ENCODE measurements at regions not wholly inside any gene's neighbourhood (a gene's known extent, or its start where the extent isn't known, plus 50 kb on each side); places are given as distances from the start of the nearest gene placed in this dataset.

GRCh38 chr9:102911185-102911584, 83.9 kb upstream of the CYLC2 start:
- no peak for TF ChIP-seq TAF1 (IDR thresholded peaks at IDR 0.05; ENCODE audit: borderline replicate concordance, low read depth, low read length)
- TF ChIP-seq GABPA (IDR thresholded peaks at IDR 0.05; ENCODE audit: low read depth): no peak
- no peak for TF ChIP-seq CTCF (IDR thresholded peaks at IDR 0.05)
- TF ChIP-seq, protein P1, sequence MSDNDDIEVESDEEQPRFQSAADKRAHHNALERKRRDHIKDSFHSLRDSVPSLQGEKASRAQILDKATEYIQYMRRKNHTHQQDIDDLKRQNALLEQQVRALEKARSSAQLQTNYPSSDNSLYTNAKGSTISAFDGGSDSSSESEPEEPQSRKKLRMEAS (IDR thresholded peaks at IDR 0.05; ENCODE audit: low read depth): no peak
